ENCODE measurements at regions not wholly inside any gene's neighbourhood (a gene's known extent, or its start where the extent isn't known, plus 50 kb on each side); places are given as distances from the start of the nearest gene placed in this dataset.
A peak's percentile ranks its signal among the peaks of the same experiment; 100 is the strongest.

- no peak overlapping the region for H3K4me3 ChIP-seq (replicated peaks; ENCODE audit: low read depth, low read length)
- no peak for DNase-seq (ENCODE audit: low read depth)
- TF ChIP-seq, protein P1, sequence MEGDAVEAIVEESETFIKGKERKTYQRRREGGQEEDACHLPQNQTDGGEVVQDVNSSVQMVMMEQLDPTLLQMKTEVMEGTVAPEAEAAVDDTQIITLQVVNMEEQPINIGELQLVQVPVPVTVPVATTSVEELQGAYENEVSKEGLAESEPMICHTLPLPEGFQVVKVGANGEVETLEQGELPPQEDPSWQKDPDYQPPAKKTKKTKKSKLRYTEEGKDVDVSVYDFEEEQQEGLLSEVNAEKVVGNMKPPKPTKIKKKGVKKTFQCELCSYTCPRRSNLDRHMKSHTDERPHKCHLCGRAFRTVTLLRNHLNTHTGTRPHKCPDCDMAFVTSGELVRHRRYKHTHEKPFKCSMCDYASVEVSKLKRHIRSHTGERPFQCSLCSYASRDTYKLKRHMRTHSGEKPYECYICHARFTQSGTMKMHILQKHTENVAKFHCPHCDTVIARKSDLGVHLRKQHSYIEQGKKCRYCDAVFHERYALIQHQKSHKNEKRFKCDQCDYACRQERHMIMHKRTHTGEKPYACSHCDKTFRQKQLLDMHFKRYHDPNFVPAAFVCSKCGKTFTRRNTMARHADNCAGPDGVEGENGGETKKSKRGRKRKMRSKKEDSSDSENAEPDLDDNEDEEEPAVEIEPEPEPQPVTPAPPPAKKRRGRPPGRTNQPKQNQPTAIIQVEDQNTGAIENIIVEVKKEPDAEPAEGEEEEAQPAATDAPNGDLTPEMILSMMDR (IDR thresholded peaks at IDR 0.05; ENCODE audit: low read length, missing control alignments) = no peak
These were observed 871.0 kb downstream of the EPHA4 start for GRCh38 chr2:220701115-220701514.

DNA sequence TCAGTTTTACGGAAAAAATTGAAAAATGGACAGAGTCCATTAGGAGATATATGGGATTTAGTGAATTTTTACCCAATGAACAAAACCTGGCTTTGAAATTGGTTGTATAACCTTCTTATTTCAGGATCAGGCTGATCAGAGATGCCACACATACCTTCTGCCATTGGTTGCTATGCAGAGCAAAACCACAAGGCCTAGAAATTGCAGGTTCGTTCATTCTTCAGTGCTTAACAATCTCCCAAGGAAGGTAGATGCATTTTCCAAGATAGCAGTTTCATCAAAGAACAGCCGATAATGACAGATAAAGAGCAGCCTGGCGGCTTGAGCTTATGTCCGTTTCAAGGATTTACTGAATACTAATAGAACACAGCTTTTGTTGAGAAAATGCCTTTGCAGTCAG, 868.8 kb downstream of the EPHA4 start:
- no peak for DNase-seq (ENCODE audit: low read depth)
- TF ChIP-seq, protein P1 (IDR thresholded peaks at IDR 0.05; ENCODE audit: low read length, missing control alignments) = no peak
- no peak overlapping the region for H3K4me3 ChIP-seq (replicated peaks; ENCODE audit: low read depth, low read length)

DNA sequence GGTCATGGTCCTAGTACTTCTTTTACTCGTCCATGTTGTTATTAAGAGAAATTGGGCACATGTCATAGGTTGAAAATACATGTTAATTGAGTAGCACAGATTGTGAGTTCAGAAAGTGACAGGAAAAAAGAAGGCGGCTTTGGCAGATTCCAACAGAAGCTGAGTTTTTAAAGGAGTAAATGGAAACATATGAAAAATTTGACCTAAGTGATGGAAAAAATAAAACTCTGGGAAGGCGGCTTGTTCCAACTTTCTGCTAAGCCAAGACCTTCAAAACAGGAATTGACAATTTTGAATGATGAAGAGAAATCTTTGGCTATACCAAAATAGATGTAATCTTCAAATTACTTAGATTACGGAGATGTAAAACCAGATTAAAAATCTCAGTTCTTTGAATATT, 868.0 kb downstream of the EPHA4 start:
- TF ChIP-seq, protein P1 (IDR thresholded peaks at IDR 0.05; ENCODE audit: low read length, missing control alignments) = no peak

GRCh38 chr2:220704810-220705209, 867.3 kb downstream of the EPHA4 start:
- no peak overlapping the region for H3K4me3 ChIP-seq (replicated peaks; ENCODE audit: low read depth, low read length)
- TF ChIP-seq, protein P1 (IDR thresholded peaks at IDR 0.05; ENCODE audit: low read length, missing control alignments) = no peak
- no peak for DNase-seq (ENCODE audit: low read depth)

More for the DNA sequence above, 868.0 kb downstream of the EPHA4 start:
- no peak for DNase-seq (ENCODE audit: low read depth)
- no peak overlapping the region for H3K4me3 ChIP-seq (replicated peaks; ENCODE audit: low read depth, low read length)

GRCh38 chr2:220705678-220706077, 866.4 kb downstream of the EPHA4 start:
- H3K4me3 ChIP-seq (replicated peaks; ENCODE audit: low read depth, low read length) = no peak overlapping the region
- DNase-seq (ENCODE audit: low read depth) = no peak
- TF ChIP-seq, protein P1 (IDR thresholded peaks at IDR 0.05; ENCODE audit: low read length, missing control alignments) = no peak

DNA sequence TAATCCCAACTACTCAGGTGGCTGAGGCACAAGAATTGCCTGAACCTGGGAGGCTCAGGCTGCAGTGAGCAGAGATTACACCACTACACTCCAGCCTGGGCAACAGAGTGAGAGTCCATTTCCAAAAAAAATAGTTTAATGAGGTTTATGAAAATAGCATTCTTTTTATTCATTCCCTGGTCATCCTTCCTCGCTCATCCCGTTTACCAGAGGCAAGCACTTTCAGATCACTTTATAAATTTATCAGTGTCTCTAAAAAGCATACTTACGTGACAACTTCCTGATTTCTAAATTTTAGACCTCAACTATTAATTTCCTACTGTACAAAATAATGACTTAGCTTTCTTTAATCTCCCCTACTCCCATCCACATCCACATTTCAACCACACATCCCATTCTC, 864.8 kb downstream of the EPHA4 start:
- H3K4me3 ChIP-seq (replicated peaks; ENCODE audit: low read depth, low read length) = no peak overlapping the region
- TF ChIP-seq, protein P1 (IDR thresholded peaks at IDR 0.05; ENCODE audit: low read length, missing control alignments) = no peak
- DNase-seq (ENCODE audit: low read depth) = no peak

DNA sequence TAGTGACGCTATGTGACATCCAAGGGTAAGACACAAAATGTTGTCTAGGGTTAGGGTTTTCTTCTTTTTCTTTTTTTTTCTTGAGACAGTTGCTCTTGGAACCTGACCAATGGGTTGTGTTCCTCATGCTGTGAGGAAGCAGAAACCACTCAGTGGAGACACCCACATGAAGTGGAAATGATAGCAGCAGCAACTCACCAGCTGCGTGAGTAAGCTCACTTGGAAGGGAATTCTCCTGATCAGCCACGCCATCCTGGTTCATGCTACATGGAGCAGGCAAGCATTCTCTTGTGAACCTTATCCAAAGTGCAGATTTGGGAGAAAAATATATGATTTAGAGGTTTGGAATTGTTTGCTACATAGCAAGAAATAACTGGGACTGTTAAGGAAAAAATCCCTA, 863.7 kb downstream of the EPHA4 start:
- peak; percentile 2 for DNase-seq (ENCODE audit: low read depth)
- TF ChIP-seq, protein P1 (IDR thresholded peaks at IDR 0.05; ENCODE audit: low read length, missing control alignments) = no peak
- no peak overlapping the region for H3K4me3 ChIP-seq (replicated peaks; ENCODE audit: low read depth, low read length)
